Chondrocyte (in vitro differentiated cells): ENCODE measurements at regions not wholly inside any gene's neighbourhood (a gene's known extent, or its start where the extent isn't known, plus 50 kb on each side); places are given as distances from the start of the nearest gene placed in this dataset.

Experiments used
- DNase-seq: peaks from one replicate; pipeline ENCODE4 v3.0.0; 2021; ENCODE audit warnings: mixed read lengths, low spot score
- H3K27ac Mint-ChIP-seq: one replicate; pipeline ENCODE4 v1.8.0; 2021; ENCODE audit warnings: mild to moderate bottlenecking, moderate library complexity, mixed read lengths; ENCODE audit not compliant: unreplicated experiment
- H3K27me3 Mint-ChIP-seq: 2 replicates; pipeline ENCODE4 v1.8.0; 2021; ENCODE audit warnings: low read depth, mixed read lengths
- H3K36me3 Mint-ChIP-seq: 2 replicates; pipeline ENCODE4 v1.8.0; 2021; ENCODE audit warnings: low read depth, mixed read lengths
- H3K4me1 Mint-ChIP-seq: 2 replicates; pipeline ENCODE4 v1.8.0; 2021; ENCODE audit warnings: low read depth, mild to moderate bottlenecking, mixed read lengths
- H3K4me3 Mint-ChIP-seq: one replicate; pipeline ENCODE4 v1.8.0; 2021; ENCODE audit warnings: mild to moderate bottlenecking, moderate library complexity, mixed read lengths; ENCODE audit not compliant: unreplicated experiment
- H3K9me3 Mint-ChIP-seq: 2 replicates; pipeline ENCODE4 v1.8.0; 2021; ENCODE audit warnings: low read depth, mixed read lengths
- TF ChIP-seq, protein P1 (sequence below): fragments of 200-600 bp; sonication (generic); IDR thresholded peaks from 2 replicates; pipeline ENCODE4 v1.5.0; 2021; ENCODE audit warnings: antibody characterized with exemption, mild to moderate bottlenecking, moderate library complexity

- Mint-ChIP-seq H3K27me3 (no peaks in the 10 kb centered on the region), H3K4me1 (peaks cover 44% of the 10 kb centered on the region), H3K9me3 (peaks cover 8% of the 10 kb centered on the region), H3K36me3 (no peaks in the 10 kb centered on the region), H3K4me3 (no peak overlapping the region), H3K27ac (no peak overlapping the region)
- TF ChIP-seq, protein P1, sequence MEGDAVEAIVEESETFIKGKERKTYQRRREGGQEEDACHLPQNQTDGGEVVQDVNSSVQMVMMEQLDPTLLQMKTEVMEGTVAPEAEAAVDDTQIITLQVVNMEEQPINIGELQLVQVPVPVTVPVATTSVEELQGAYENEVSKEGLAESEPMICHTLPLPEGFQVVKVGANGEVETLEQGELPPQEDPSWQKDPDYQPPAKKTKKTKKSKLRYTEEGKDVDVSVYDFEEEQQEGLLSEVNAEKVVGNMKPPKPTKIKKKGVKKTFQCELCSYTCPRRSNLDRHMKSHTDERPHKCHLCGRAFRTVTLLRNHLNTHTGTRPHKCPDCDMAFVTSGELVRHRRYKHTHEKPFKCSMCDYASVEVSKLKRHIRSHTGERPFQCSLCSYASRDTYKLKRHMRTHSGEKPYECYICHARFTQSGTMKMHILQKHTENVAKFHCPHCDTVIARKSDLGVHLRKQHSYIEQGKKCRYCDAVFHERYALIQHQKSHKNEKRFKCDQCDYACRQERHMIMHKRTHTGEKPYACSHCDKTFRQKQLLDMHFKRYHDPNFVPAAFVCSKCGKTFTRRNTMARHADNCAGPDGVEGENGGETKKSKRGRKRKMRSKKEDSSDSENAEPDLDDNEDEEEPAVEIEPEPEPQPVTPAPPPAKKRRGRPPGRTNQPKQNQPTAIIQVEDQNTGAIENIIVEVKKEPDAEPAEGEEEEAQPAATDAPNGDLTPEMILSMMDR: no peak
- DNase-seq: no peak
Observed at GRCh38 chr21:27225940-27226339, 259.1 kb upstream of the ADAMTS5 start.

DNA sequence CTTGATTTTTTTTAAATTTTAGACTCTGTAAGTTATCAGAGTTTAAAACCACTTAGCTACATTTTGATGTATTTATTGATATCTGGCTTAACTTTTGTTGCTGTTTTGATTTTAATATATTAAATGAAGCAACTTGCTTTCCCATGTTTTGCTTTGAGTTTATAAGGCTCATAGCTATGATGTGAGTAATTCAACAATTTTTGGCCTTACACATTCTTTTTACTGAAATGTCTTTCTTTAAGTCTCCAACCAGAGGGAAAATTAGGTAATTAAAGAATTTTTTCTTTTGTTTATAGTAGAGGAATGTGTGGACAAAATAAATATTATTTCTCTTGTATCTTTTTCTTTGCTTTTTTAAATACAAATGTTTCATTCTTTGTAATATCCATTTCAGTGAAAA is 258.3 kb upstream of the ADAMTS5 start:
- Mint-ChIP-seq H3K27ac (peak overlapping the region; percentile 59), H3K4me1 (peaks cover 48% of the 10 kb centered on the region), H3K36me3 (no peaks in the 10 kb centered on the region), H3K4me3 (no peak overlapping the region), H3K27me3 (no peaks in the 10 kb centered on the region), H3K9me3 (peaks cover 10% of the 10 kb centered on the region)
- no peak for DNase-seq
- TF ChIP-seq, protein P1: no peak

DNA sequence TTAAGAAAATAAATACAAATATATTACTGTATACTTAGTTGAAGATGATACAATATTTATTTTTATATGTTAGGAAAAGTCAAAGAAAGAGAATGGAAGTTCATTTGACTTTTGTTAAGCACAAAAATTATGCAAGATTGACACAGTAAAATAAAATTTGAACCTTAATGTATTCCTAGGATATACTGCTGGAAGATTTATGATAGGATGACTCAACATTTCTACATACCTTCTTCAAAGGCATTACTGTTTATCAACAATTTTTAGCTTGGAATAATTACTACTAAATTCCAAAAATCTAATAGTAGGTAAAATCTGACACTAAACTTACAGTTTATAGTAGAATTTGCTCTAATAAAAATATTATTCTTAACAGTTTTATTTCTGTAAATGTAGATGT is 257.3 kb upstream of the ADAMTS5 start:
- no peak for DNase-seq
- Mint-ChIP-seq H3K36me3 (no peaks in the 10 kb centered on the region), H3K4me3 (no peak overlapping the region), H3K9me3 (peaks cover 10% of the 10 kb centered on the region), H3K27ac (no peak overlapping the region), H3K27me3 (no peaks in the 10 kb centered on the region), H3K4me1 (peaks cover 47% of the 10 kb centered on the region)
- TF ChIP-seq, protein P1: no peak

DNA sequence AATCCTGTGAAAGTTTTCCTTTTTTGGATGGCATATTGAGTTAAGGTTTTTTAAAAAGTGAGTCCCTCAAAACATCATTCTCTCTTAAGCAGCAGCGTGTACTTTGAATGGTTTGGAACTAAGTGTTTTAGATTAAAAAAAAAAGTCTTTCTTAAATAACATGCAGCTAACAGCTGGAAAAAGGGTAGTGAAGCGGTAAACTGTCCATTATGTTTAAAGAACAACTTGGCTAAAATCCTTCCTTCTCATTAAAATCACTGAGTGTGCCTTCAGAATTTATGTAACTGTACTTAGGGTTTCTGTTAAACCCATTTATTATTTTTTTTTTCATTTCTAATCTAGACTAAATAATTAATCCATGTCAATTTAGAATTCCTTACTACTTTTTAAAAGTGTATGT is 254.2 kb upstream of the ADAMTS5 start:
- Mint-ChIP-seq H3K36me3 (no peaks in the 10 kb centered on the region), H3K4me3 (no peak overlapping the region), H3K9me3 (peaks cover 9% of the 10 kb centered on the region), H3K4me1 (peaks cover 26% of the 10 kb centered on the region), H3K27me3 (no peaks in the 10 kb centered on the region), H3K27ac (no peak overlapping the region)
- TF ChIP-seq, protein P1: no peak
- DNase-seq: no peak

GRCh38 chr21:27220416-27220815 is 253.5 kb upstream of the ADAMTS5 start:
- TF ChIP-seq, protein P1: no peak
- Mint-ChIP-seq H3K27me3 (no peaks in the 10 kb centered on the region), H3K27ac (no peak overlapping the region), H3K4me3 (no peak overlapping the region), H3K36me3 (no peaks in the 10 kb centered on the region), H3K4me1 (peaks cover 19% of the 10 kb centered on the region), H3K9me3 (peaks cover 9% of the 10 kb centered on the region)
- DNase-seq: no peak
